ENCODE measurements at regions not wholly inside any gene's neighbourhood (a gene's known extent, or its start where the extent isn't known, plus 50 kb on each side); places are given as distances from the start of the nearest gene placed in this dataset.

- TF ChIP-seq CTCF (IDR thresholded peaks at IDR 0.05 in 8 of 11, conservative IDR thresholded peaks at IDR 0.05 in 3 of 11) = no peak
- TF ChIP-seq POLR2A (IDR thresholded peaks at IDR 0.05) = no peak
- no peak for TF ChIP-seq POLR2AphosphoS5 (IDR thresholded peaks at IDR 0.05)
These were observed 201.1 kb upstream of the GLRA1 start for GRCh38 chr5:152125661-152126205.
